Ovary (tissue), 7 donors: ENCODE measurements at regions not wholly inside any gene's neighbourhood (a gene's known extent, or its start where the extent isn't known, plus 50 kb on each side); places are given as distances from the start of the nearest gene placed in this dataset.
"Not testable (repeated sequence)": the region's sequence is repeated elsewhere in the genome, so short reads cannot be mapped to it uniquely, and the experiment has no call there.

Experiments
- DNase-seq, 5 donors: peaks; one replicate each; pipeline ENCODE4 v3.0.0-alpha.2; 2019 to 2020
- H3K27ac ChIP-seq, 2 donors: fragments of 200-600 bp; one replicate each; pipeline versions ENCODE4 v1.5.1 to v1.8.0; 2019 to 2022
- H3K27me3 ChIP-seq: fragments of 200-600 bp; one replicate; pipeline ENCODE4 v1.8.0; 2022
- H3K36me3 ChIP-seq: fragments of 200-600 bp; sonication (generic); one replicate; pipeline ENCODE4 v1.5.1; 2019
- H3K4me1 ChIP-seq: one replicate; pipeline ENCODE4 v1.8.1; 2013; ENCODE audit warnings: mild to moderate bottlenecking, moderate library complexity; ENCODE audit not compliant: insufficient read depth
- H3K4me3 ChIP-seq: fragments of 200-600 bp; sonication (generic); one replicate; pipeline ENCODE4 v1.5.1; 2017
- H3K9me3 ChIP-seq, 2 donors: fragments of 200-600 bp in 1 of 2; sonication (generic) in 1 of 2; one replicate each; pipeline versions ENCODE4 v1.5.1 to v1.8.1; 2013 to 2019; ENCODE audit warnings: mild to moderate bottlenecking in 1 of 2, moderate library complexity in 1 of 2
- CTCF ChIP-seq, 3 donors: fragments of 450-650 bp in 2 of 3; fragments of 200-600 bp in 1 of 3; IDR thresholded peaks; one replicate each; pipeline versions ENCODE4 v1.5.1 to v1.8.0; 2016 to 2022; ENCODE audit warnings: antibody characterized with exemption in 3 of 3, mild to moderate bottlenecking in 1 of 3
- EP300 ChIP-seq: sonication (generic); formaldehyde crosslinking; IDR thresholded peaks from one replicate; pipeline ENCODE4 v1.6.1; 2017; ENCODE audit warnings: antibody characterized with exemption
- POLR2A ChIP-seq: fragments of 450-650 bp; IDR thresholded peaks from one replicate; pipeline ENCODE4 v1.6.1; 2017; ENCODE audit warnings: antibody characterized with exemption, mild to moderate bottlenecking, moderate library complexity
- WGBS, 3 donors: extraction: QIAGEN DNeasy Blood & Tissue Kit in 1 of 3; methylation state at CpG; one replicate each; pipeline versions ENCODE4 v1.1.5 to v1.1.7; 2013 to 2017; 5-methylcytosine and 5-hydroxymethylcytosine counted together
- intact Hi-C, 4 donors: fragments of 100-400 bp; cut with DNase I; formaldehyde crosslinking; loops; one replicate each; pipeline versions ENCODE4 v1.11.0 to v1.15.1; 2022 to 2023
- donor health status: DM: no; HTN: no; CAD: no; lungs with moderate emphysema.
- donor health status: DM: no; HTN: no; CAD: no.
- donor health status: Bipolar disorder and iron deficiency.
- donor health status: DM: no; HTN: no; CAD: no.
- donor health status: DM: yes; HTN: yes; CAD: no.

DNA sequence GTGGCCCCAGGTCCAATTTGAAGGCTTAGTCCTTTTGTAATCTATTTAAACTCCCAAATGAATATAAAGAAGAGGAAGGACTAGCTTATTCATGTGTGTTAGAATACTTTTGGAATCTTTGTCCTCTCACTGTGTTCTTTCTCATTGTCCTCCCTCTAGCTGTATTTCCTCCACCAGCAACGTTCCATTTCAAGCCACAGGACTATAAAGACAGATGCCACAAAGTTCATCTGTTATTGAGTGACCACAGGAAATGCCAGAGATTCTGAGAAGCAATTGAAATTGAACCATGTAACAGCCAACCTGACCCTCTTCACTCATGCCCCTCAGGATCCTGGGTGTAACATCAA lies 336.6 kb upstream of the API5 start:
- no peaks in the 10 kb centered on the region for H3K4me1 ChIP-seq
- no peaks in the 10 kb centered on the region for H3K27me3 ChIP-seq
- 6 to 18% (median 12%) methylated on average over 1 of the region's 1 CpG for WGBS, 3 donors
- TF ChIP-seq CTCF (IDR thresholded peaks at IDR 0.05) (no peak), POLR2A (no peak), EP300 (no peak)
- no peak overlapping the region for H3K4me3 ChIP-seq
- no peaks in the 10 kb centered on the region for H3K9me3 ChIP-seq
- H3K27ac ChIP-seq: no peak overlapping the region
- H3K36me3 ChIP-seq: no peaks in the 10 kb centered on the region
- intact Hi-C loops: no loop called here
- DNase-seq: no peak

DNA sequence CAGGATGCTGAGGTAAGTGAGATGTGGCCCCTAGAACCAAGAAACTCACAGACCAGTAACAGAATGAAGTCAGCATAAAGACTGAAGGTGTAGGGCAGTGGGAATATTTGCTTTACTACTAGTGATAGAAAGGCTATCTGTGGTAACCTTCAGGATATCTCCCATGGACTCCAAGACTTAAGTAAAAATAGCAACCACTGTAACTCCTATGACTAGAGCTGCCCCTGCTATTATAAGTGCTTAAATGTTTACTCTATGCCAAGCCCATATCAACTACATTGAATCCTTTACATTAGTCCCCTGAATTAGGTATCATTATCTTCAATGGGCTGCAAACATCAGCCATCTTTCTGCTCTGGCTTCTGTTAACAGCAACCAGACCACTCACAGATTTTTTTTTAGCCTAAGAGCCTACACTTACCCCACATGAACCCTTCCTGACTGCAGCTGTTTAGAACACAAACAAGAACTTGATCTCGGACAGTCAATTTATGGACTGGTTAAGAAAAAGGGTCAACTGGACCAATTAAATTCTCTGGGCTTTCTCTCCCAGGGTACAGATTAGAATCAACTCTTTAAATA lies 335.1 kb upstream of the API5 start:
- 24 to 37% (median 28%) methylated on average over 1 of the region's 1 CpG for WGBS, 3 donors
- no peaks in the 10 kb centered on the region for H3K4me1 ChIP-seq

GRCh38 chr11:42992594-42992993 lies 319.2 kb upstream of the API5 start:
- no peak for TF ChIP-seq CTCF (IDR thresholded peaks at IDR 0.05)
- no peak for TF ChIP-seq EP300
- no peak for TF ChIP-seq POLR2A

More for the DNA sequence above, 335.1 kb upstream of the API5 start:
- TF ChIP-seq POLR2A (no peak), EP300 (no peak)
- Histone ChIP-seq H3K27me3 (no peaks in the 10 kb centered on the region), H3K4me3 (no peak overlapping the region), H3K9me3 (no peaks in the 10 kb centered on the region), H3K27ac (no peak overlapping the region), H3K36me3 (no peaks in the 10 kb centered on the region)
- intact Hi-C loops: no loop called here
- no peak for DNase-seq

DNA sequence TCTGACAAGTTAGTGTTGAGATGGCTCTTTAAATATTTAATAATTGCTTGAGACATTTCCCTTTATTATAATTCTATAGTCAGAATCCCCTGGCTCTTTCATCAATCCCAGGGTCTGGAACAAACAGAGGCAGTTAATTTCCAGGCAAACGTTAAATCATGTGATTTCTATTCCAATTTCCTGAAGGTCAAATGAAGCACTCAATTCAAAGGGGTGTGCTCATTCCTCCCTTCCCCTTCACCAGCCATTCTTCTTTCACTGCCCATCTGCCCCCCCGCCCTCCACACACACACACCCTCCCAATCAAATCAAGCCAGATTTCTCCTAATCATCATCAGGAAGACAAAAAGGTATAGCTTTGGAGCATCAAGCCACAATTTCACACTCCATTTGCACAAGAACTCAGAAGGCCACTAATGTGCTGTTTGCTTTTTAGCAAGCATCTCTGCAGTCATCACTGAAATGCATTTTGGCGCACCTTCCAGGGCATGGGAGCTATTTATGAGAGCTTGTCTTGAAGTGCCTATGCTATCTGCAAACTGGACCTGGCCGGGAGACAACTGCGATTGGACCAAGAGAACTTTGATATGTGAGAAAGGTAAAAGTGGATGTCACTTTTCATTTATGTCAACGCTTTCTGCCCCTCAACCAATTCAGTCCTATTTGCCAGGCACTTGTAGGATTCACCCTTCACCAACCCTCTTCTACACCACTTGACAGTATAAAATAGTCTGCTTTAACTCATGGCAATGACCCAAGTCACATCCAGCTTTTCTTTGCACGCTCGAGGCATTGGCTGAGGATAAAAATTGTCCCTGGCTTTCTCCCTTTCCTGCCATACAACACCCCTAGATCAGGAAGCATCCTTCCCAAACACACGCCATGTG lies 315.1 kb upstream of the API5 start:
- Histone ChIP-seq H3K4me3 (no peak overlapping the region), H3K4me1 (no peaks in the 10 kb centered on the region), H3K9me3 (no peaks in the 10 kb centered on the region), H3K27ac (no peak overlapping the region), H3K27me3 (no peaks in the 10 kb centered on the region), H3K36me3 (no peaks in the 10 kb centered on the region)
- TF ChIP-seq POLR2A (no peak), CTCF (IDR thresholded peaks at IDR 0.05) (no peak), EP300 (no peak)
- no peak for DNase-seq
- intact Hi-C loops: no loop called here
- WGBS, 3 donors: 67 to 73% (median 70%) methylated on average over 9 of the region's 9 CpGs

More at GRCh38 chr11:42992594-42992993, 319.2 kb upstream of the API5 start:
- Histone ChIP-seq H3K9me3 (no peaks in the 10 kb centered on the region), H3K4me3 (no peak overlapping the region), H3K36me3 (no peaks in the 10 kb centered on the region), H3K4me1 (no peaks in the 10 kb centered on the region), H3K27me3 (no peaks in the 10 kb centered on the region), H3K27ac (no peak overlapping the region)
- DNase-seq: no peak
- intact Hi-C loops: no loop called here
- WGBS, 3 donors: 10 to 27% (median 13%) methylated on average over 2 of the region's 2 CpGs

DNA sequence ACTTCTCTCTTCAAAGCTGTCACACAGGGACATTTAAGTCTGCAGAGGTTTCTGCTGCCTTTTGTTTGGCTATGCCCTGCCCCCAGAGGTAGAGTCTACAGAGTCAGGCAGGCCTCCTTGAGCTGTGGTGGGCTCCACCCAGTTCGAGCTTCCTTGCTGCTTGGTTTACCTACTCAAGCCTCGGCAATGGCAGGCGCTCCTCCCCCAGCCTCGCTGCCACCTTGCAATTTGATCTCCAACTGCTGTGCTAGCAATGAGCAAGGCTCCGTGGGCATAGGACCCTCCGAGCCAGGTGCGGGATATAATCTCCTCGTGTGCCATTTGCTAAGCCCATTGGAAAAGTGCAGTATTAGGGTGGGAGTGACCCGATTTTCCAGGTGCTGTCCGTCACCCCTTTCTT lies 306.9 kb upstream of the API5 start:
- H3K36me3 ChIP-seq, H3K9me3 ChIP-seq, H3K4me3 ChIP-seq, H3K27ac ChIP-seq, intact Hi-C loops, H3K27me3 ChIP-seq, H3K4me1 ChIP-seq, DNase-seq: not testable (repeated sequence)
- WGBS, 3 donors: 82 to 92% (median 92%) methylated on average over 10 of the region's 10 CpGs
